GM12892 (cell line): ENCODE measurements at regions not wholly inside any gene's neighbourhood (a gene's known extent, or its start where the extent isn't known, plus 50 kb on each side); places are given as distances from the start of the nearest gene placed in this dataset.

Experiments
- DNase-seq: peaks from one replicate; pipeline ENCODE4 v3.0.0; 2011; ENCODE audit not compliant: insufficient read length
- FAIRE-seq: peaks from 2 replicates; lab custom pipeline; 2011; peaks lifted over from hg19 to GRCh38; lab: Jason Lieb, UNC
- POLR2A ChIP-seq: IDR thresholded peaks from 2 replicates; pipeline ENCODE4 v1.6.1; 2011; ENCODE audit warnings: low read depth, low read length, control low read depth
- POLR2AphosphoS5 ChIP-seq: IDR thresholded peaks from 2 replicates; pipeline ENCODE4 v1.6.1; 2011; ENCODE audit warnings: low read depth, low read length, control low read depth
- TAF1 ChIP-seq: IDR thresholded peaks from 2 replicates; pipeline ENCODE4 v1.6.1; 2011; ENCODE audit warnings: low read depth, mild to moderate bottlenecking, control low read depth, low read length, borderline replicate concordance

DNA sequence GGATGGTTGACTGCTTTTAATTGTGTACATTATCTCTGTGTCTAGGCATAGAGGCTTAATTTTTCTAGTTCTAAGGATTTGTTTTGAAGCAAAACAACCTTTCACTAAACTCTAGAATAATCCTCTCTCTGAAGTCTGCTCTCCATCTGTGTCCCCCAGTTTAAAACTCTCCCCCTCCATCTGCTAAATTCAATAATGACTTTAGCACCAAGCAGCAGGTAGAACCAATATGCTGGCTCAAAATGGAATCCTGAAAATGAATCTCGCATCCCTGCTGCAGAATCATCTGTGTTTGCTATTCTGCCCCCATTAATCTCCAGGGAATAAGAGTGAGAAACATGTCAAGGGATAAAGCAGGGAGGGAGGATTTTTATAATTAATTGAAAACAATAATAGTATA is 111.8 kb downstream of the TUSC7 start:
- no peak for DNase-seq
- TF ChIP-seq POLR2AphosphoS5 (no peak), POLR2A (no peak), TAF1 (no peak)

DNA sequence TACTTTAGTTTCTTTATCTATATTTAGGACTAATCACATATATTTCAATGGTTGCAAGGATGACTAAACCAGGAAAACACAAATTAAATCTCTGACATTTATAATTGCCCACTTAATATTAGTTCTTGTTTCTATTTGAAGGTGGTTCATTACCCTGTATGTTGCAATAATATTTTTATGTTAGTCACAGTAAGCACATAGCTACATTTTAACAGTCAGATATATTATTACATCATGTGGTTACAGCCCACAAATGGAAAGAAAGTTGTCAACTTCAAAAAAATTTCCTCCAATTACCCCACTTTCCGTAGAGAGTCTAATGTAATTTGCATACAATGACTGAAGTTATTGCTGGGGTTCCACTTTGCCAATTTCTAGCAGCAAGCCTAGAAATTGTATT is 114.6 kb downstream of the TUSC7 start:
- FAIRE-seq: no peak
- TF ChIP-seq POLR2A (no peak), TAF1 (no peak), POLR2AphosphoS5 (no peak)

More for the DNA sequence above, 111.8 kb downstream of the TUSC7 start:
- no peak for FAIRE-seq

DNA sequence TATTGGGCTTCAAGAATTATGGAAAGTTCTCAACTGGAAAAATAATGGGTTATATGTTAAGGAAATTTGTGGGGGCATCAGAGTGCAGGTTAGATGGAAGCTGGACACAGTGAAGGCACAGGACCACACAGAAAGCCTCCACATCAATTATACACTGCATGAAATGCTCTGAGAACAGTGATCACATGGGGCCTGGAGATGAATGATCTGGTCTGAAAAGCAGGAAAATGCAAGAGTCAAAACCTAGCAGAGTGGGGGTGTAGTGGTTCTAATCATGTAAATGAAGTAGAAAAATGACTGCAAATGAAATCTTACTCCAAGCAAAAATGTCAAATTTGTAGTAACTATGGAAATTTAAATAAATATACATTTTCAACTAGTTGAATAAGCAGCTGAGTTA is 123.6 kb downstream of the TUSC7 start:
- TF ChIP-seq TAF1 (no peak), POLR2AphosphoS5 (no peak), POLR2A (no peak)
- FAIRE-seq (no peak), DNase-seq (no peak)

More for the DNA sequence above, 114.6 kb downstream of the TUSC7 start:
- DNase-seq: no peak

DNA sequence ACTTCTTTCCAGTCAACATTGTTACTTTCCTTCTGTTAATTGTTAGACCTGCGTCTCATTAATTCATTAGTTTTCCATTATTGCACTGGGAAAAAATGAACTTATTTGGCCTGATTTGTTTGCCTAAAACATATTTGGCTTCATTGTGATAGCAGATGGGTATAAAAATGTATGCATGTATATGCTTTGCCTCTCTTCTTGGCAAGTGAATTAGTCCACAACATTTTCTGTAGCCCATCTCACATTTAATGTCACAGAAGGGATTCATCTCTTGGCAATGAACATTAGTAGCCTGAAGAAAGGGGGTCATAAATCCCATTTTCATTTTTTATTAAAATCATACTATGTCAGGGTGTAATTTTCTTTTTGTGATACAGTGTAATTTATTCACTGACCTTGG is 125.2 kb downstream of the TUSC7 start:
- DNase-seq: no peak
- no peak for FAIRE-seq
- no peak for TF ChIP-seq TAF1
- TF ChIP-seq POLR2AphosphoS5: no peak
- TF ChIP-seq POLR2A: no peak

DNA sequence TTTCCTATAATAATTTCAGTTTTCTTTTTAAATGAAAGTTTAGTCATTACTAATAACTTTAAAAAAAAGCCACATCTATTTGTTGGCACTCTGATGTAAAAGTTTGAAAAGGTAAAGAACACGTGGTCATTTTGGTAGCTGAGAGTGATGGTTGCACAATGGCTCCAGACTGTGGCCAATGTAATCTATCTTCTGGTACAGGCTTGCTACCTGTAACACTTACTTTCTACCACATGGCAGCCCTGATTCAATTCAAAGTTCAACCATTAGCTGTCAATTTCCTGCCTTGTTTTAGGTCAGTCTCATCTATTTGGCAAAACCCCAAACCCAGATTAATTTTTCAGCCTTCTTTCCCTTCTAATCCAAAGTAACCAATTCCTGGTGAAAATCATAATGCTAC is 126.1 kb downstream of the TUSC7 start:
- no peak for DNase-seq
- no peak for FAIRE-seq
- TF ChIP-seq POLR2AphosphoS5: no peak
- no peak for TF ChIP-seq POLR2A
- TF ChIP-seq TAF1: no peak

DNA sequence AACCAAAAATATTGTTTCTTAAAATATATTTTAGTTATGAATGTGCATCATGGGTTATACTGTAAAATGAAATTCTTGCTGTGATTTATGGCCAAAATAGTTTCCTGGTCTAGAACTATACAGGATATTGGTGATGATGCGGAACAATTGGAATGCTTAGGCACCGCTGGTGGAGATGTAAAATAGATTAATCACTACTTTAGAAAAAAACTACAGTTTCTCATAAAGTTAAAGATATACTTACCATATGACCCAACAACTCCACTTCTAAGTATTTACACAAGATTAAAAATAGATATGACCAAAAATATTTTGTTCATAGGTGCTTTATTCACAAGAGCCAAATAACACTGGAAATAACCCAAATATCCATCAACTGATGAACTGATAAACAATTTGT is 126.7 kb downstream of the TUSC7 start:
- FAIRE-seq: no peak
- TF ChIP-seq TAF1 (no peak), POLR2AphosphoS5 (no peak), POLR2A (no peak)
- DNase-seq: no peak

DNA sequence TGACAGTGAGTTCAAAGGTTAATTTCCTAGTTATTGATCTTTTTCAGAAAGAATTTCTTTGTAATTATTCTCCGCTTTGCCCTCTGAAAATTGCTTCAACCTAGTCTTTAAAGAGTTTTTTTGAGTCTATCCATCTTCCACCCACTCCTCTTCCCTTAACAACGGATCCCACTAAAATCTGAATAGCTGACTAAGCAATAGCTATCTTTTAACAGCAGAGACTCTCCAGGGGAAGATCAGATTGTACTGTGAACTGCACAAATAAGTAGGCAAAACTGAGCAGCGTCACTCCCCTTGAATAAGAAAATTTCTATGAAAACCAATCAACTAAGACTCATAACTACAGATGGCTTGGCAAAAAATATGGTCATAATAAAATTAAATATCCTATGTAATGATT is 127.9 kb downstream of the TUSC7 start:
- DNase-seq: no peak
- no peak for FAIRE-seq
- TF ChIP-seq POLR2A (no peak), TAF1 (no peak), POLR2AphosphoS5 (no peak)

DNA sequence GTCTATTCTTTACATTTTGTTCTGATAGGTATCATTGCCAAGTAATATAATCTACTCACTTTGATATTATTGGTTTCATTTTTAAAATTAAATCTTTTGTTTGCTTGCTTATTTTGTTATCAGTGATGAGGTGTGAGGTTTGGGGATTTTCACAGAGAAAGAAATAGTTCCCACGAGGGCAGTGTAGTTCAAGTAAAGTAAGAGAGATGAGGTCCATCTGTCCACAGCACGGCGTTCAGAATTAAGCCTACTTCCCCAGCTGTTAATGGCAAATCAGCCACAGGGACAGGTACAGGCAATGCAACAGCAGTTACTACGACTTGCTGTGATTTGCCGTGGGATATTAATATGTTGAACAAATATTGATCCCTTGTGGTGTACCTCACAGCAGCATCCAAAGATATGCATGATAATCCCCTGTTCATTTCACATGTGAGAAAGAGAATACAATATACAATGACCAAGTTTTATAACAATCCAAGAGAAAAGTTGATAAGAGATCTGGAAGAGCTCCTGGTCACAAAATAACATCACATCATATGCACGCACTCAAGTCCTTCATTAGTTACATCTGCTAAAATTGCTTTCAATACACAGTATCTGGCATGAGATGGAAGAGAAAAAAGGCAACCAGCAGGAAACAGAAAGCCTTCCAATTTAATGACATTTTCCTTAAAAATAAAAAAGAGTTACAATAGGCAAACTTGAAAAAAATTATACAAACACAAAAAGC is 131.6 kb downstream of the TUSC7 start:
- FAIRE-seq: no peak
- TF ChIP-seq POLR2A: no peak
- no peak for TF ChIP-seq POLR2AphosphoS5
- TF ChIP-seq TAF1: no peak

DNA sequence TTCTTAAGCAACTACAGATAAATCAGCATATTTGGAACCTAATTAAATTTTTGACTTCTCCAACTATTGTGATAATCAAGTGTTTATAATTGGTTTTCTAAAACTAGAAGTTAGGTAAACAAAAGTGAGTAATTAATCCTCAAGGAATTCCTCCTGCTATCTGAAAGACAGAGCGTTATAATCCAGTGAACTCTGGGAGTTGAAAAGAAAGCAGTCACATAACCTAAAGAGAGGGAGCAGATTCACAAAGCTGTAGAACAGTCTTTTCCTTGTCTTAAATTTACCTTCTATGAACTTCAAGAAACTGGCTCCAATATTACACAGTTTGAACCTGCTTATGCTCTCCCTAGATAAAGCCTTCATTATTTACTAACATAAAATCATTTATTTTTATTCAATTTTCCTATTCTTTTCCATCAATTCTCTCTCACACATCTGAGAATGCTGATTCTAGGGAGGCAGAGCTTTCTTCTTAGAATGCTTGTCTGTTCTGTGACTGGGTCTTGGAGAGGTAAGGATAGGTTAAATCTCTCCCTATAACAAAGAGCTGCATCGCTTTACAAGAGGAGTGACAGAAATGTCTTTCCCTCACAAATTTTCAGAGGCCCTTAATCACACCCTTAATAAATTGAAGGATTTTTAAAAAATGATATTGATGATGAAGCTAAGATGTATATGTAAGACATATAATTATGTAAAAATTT is 132.8 kb downstream of the TUSC7 start:
- FAIRE-seq (no peak), DNase-seq (no peak)
- no peak for TF ChIP-seq TAF1
- TF ChIP-seq POLR2AphosphoS5: no peak
- no peak for TF ChIP-seq POLR2A

More for the DNA sequence above, 131.6 kb downstream of the TUSC7 start:
- DNase-seq: no peak

DNA sequence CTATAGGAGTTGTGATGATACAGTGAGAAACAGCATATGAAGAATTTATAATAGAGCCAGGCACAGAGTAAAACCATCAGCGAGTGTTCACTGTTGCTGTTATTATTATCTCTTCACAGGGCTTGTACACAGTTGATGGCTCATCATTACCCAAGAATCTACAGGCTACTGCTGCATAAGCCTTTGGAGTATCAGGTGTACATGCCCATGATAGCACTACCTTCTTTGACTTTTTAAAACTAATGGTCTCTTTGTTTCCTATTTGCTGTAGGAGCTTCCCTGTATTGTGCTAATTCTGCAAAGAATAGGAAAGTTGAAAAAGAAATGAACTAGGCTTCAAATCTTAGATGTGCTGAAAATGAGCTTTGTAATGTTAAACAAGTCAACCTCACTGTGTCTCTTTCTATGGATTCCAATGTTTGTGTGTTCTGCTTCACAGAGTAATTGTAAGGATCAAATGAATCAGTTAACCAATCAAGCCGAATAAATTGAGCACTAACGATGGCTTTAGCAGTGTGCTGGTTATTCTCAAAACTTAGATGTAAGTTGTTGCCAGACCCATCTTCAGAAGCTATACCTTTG is 138.8 kb downstream of the TUSC7 start:
- FAIRE-seq: no peak
- no peak for TF ChIP-seq POLR2AphosphoS5
- no peak for DNase-seq

DNA sequence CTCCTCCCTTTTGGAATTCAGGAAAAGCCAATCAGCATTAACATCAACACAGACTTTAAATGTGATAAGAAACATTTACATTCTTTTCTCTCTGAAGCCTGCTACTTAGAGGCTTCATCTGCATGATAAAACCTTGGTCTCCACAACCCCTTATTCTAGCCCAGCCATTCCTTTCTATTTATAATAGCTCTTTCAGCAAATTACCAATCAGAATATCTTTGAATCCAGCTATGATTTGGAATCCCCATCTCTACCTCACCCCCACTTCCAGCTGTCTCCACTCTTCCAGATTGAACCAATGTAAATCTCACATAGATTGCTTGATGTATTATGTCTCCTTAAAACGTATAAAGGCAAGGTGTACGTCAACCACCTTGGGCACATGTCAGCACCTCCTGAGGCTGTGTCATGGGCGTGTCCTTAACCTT is 139.7 kb downstream of the TUSC7 start:
- FAIRE-seq: no peak
- DNase-seq: no peak
- no peak for TF ChIP-seq POLR2A
- no peak for TF ChIP-seq TAF1
- TF ChIP-seq POLR2AphosphoS5: no peak
